ENCODE measurements at regions not wholly inside any gene's neighbourhood (a gene's known extent, or its start where the extent isn't known, plus 50 kb on each side); places are given as distances from the start of the nearest gene placed in this dataset.

DNA sequence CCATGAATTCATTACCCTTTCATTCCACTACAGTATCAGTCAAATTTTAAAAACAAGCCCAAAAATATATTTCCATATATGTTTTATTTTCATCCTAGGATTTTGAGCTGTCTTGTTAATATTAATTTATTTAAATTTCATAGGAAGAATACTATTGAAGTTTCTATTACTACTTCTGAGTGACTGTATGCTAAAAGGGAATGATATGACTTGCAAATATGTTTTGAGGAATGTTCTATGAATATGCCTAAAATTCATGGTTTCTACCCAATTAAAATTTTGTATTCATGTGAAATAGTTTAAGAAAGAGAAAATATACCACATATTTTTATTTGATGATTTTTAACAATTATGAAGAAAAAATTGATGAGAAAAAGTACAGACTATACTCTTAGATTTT is 52.9 kb upstream of the BACH1 start (continued):
- TF ChIP-seq CEBPB (IDR thresholded peaks at IDR 0.05; ENCODE audit: borderline replicate concordance in 1 of 2, low read depth in 2 of 2, low read length in 2 of 2) (no peak), MYC (IDR thresholded peaks at IDR 0.05; ENCODE audit: insufficient read depth, insufficient read length, insufficient replicate concordance, low read length, severe bottlenecking) (no peak), KDM1A (IDR thresholded peaks at IDR 0.05; ENCODE audit: borderline replicate concordance) (no peak), FOS (IDR thresholded peaks at IDR 0.05; ENCODE audit: borderline replicate concordance, extremely low read depth, insufficient read length) (no peak), CHD4 (IDR thresholded peaks at IDR 0.05) (no peak), PAX5 (IDR thresholded peaks at IDR 0.05; ENCODE audit: borderline replicate concordance, low read depth, low read length) (no peak)
- TF ChIP-seq, protein P1, sequence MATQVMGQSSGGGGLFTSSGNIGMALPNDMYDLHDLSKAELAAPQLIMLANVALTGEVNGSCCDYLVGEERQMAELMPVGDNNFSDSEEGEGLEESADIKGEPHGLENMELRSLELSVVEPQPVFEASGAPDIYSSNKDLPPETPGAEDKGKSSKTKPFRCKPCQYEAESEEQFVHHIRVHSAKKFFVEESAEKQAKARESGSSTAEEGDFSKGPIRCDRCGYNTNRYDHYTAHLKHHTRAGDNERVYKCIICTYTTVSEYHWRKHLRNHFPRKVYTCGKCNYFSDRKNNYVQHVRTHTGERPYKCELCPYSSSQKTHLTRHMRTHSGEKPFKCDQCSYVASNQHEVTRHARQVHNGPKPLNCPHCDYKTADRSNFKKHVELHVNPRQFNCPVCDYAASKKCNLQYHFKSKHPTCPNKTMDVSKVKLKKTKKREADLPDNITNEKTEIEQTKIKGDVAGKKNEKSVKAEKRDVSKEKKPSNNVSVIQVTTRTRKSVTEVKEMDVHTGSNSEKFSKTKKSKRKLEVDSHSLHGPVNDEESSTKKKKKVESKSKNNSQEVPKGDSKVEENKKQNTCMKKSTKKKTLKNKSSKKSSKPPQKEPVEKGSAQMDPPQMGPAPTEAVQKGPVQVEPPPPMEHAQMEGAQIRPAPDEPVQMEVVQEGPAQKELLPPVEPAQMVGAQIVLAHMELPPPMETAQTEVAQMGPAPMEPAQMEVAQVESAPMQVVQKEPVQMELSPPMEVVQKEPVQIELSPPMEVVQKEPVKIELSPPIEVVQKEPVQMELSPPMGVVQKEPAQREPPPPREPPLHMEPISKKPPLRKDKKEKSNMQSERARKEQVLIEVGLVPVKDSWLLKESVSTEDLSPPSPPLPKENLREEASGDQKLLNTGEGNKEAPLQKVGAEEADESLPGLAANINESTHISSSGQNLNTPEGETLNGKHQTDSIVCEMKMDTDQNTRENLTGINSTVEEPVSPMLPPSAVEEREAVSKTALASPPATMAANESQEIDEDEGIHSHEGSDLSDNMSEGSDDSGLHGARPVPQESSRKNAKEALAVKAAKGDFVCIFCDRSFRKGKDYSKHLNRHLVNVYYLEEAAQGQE (IDR thresholded peaks at IDR 0.05; ENCODE audit: low read depth, low read length), result no peak

- SMC1A ChIA-PET (ENCODE audit: uncharacterized antibody, unreplicated experiment), result interaction anchor here (1.0 to 7.9 kb wide), 4 partner anchors 12 to 153 kb away, joined by 3 to 94 read pairs (median 26); no protein-coding TSS in a partner anchor
- no peak for DNase-seq (ENCODE audit: low read depth, low spot score)
- RAD21 ChIA-PET (ENCODE audit: unreplicated experiment), result interaction anchor here (0.8 to 2.7 kb wide), 3 partner anchors 13 to 73 kb away, joined by 3 to 8 read pairs (median 4); partner anchors contain the start of gene BACH1
- no peak overlapping the region for H3K9ac ChIP-seq (ENCODE audit: control insufficient read depth, insufficient read depth, low read length)
- FAIRE-seq, result no peak
- H3K79me2 ChIP-seq (ENCODE audit: control insufficient read depth, insufficient read depth, low read length), result no peaks in the 10 kb centered on the region
- 96% methylated on average over 2 of the region's 2 CpGs for WGBS (ENCODE audit: insufficient coverage, insufficient replicate concordance, low lambda C conversion rate, missing lambda C conversion rate)
- in situ Hi-C loops (cut with MboI) (no loop called here), intact Hi-C loops (cut with micrococcal nuclease; ENCODE audit: unreplicated experiment) (no loop called here)
- peaks cover 11% of the 10 kb centered on the region for H3K4me1 ChIP-seq (ENCODE audit: control insufficient read depth, insufficient read depth, low read length)
- POLR2A ChIA-PET, result interaction anchor here (1.2 to 1.9 kb wide), 2 partner anchors 10 to 27 kb away, joined by 3 to 14 read pairs; no protein-coding TSS in a partner anchor
- TF ChIP-seq GATAD2B (conservative IDR thresholded peaks at IDR 0.05; ENCODE audit: low read depth) (no peak), IKZF1 (conservative IDR thresholded peaks at IDR 0.05) (no peak), HDGF (IDR thresholded peaks at IDR 0.05) (no peak), BRCA1 (IDR thresholded peaks at IDR 0.05; ENCODE audit: low read depth, low read length) (no peak), MXI1 (IDR thresholded peaks at IDR 0.05; ENCODE audit: low read depth, low read length) (no peak), BCLAF1 (IDR thresholded peaks at IDR 0.05) (no peak)
- TF ChIP-seq, protein P2, sequence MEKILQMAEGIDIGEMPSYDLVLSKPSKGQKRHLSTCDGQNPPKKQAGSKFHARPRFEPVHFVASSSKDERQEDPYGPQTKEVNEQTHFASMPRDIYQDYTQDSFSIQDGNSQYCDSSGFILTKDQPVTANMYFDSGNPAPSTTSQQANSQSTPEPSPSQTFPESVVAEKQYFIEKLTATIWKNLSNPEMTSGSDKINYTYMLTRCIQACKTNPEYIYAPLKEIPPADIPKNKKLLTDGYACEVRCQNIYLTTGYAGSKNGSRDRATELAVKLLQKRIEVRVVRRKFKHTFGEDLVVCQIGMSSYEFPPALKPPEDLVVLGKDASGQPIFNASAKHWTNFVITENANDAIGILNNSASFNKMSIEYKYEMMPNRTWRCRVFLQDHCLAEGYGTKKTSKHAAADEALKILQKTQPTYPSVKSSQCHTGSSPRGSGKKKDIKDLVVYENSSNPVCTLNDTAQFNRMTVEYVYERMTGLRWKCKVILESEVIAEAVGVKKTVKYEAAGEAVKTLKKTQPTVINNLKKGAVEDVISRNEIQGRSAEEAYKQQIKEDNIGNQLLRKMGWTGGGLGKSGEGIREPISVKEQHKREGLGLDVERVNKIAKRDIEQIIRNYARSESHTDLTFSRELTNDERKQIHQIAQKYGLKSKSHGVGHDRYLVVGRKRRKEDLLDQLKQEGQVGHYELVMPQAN (conservative IDR thresholded peaks at IDR 0.05), result no peak
- H3K4me2 ChIP-seq (ENCODE audit: control insufficient read depth, insufficient read depth), result no peak overlapping the region
- no peaks in the 10 kb centered on the region for H3K27me3 ChIP-seq (replicated peaks in 1 of 2; ENCODE audit: control insufficient read depth in 2 of 2, insufficient read depth in 2 of 2, low read length in 1 of 2)
- H3K27ac ChIP-seq (ENCODE audit: control insufficient read depth, insufficient read depth), result no peak overlapping the region
- H3K36me3 ChIP-seq (ENCODE audit: control insufficient read depth in 2 of 2, insufficient read depth in 2 of 2, low read length in 1 of 2), result no peaks in the 10 kb centered on the region
- no peaks in the 10 kb centered on the region for H4K20me1 ChIP-seq (ENCODE audit: control insufficient read depth, insufficient read depth)
- no TSS peak for BruUV-seq (replicated peaks)
- H2AFZ ChIP-seq (ENCODE audit: control insufficient read depth, low read depth, low read length), result no peak overlapping the region
- peaks cover 4% of the 10 kb centered on the region; the same call in 2 of the 3 replicates for H3K9me3 ChIP-seq (replicated peaks; ENCODE audit: control insufficient read depth, insufficient read depth, low read length)
- no peak for ATAC-seq
- no peak overlapping the region for H3K4me3 ChIP-seq
- CTCF ChIA-PET, result interaction anchor here (1.7 to 2.3 kb wide), 2 partner anchors 10 to 131 kb away, joined by 6 to 7 read pairs; no protein-coding TSS in a partner anchor
Observed at GRCh38 chr21:29246614-29247013, 52.1 kb upstream of the BACH1 start.

All from GM12878 (cell line).